ENCODE measurements at regions not wholly inside any gene's neighbourhood (a gene's known extent, or its start where the extent isn't known, plus 50 kb on each side); places are given as distances from the start of the nearest gene placed in this dataset.

GRCh38 chr2:120909102-120909501 lies 173.4 kb downstream of the GLI2 start:
- H3K27me3 ChIP-seq = no peaks in the 10 kb centered on the region
- intact Hi-C loops (cut with DNase I; ENCODE audit: low total_unique reads) = no loop called here
- no peaks in the 10 kb centered on the region for H3K9me3 ChIP-seq
- DNase-seq = no peak
- WGBS, 5 donors = 65 to 100% (median 85%) methylated on average over 2 of the region's 2 CpGs
- H3K27ac ChIP-seq = no peak overlapping the region
- no peaks in the 10 kb centered on the region for H3K36me3 ChIP-seq
- no peak overlapping the region for H3K4me3 ChIP-seq
- TF ChIP-seq EP300 (IDR thresholded peaks at IDR 0.05) (no peak), POLR2A (IDR thresholded peaks at IDR 0.05) (no peak), CTCF (IDR thresholded peaks at IDR 0.05) (no peak), POLR2AphosphoS5 (IDR thresholded peaks at IDR 0.05) (no peak)
- H3K4me1 ChIP-seq = peaks cover 12 to 53% (median 28%) of the 10 kb centered on the region in 4 donors

GRCh38 chr2:120910164-120910563 lies 174.5 kb downstream of the GLI2 start:
- intact Hi-C loops (cut with DNase I; ENCODE audit: low total_unique reads) = no loop called here
- TF ChIP-seq CTCF (IDR thresholded peaks at IDR 0.05) = no peak
- no peak for TF ChIP-seq EP300 (IDR thresholded peaks at IDR 0.05)
- no peak for TF ChIP-seq POLR2AphosphoS5 (IDR thresholded peaks at IDR 0.05)
- no peak for TF ChIP-seq POLR2A (IDR thresholded peaks at IDR 0.05)
- H3K9me3 ChIP-seq = no peaks in the 10 kb centered on the region
- no peaks in the 10 kb centered on the region for H3K27me3 ChIP-seq
- H3K4me3 ChIP-seq = no peak overlapping the region
- 87 to 99% (median 93%) methylated on average over 5 of the region's 5 CpGs for WGBS, 5 donors
- no peak overlapping the region for H3K27ac ChIP-seq
- DNase-seq = no peak
- no peaks in the 10 kb centered on the region for H3K36me3 ChIP-seq
- H3K4me1 ChIP-seq = peaks cover 21 to 55% (median 38%) of the 10 kb centered on the region in 4 donors

- Histone ChIP-seq H3K27ac (peak overlapping the region in 4 of 5 donors; percentile 4 to 74 (median 58)), H3K36me3 (no peaks in the 10 kb centered on the region), H3K27me3 (no peaks in the 10 kb centered on the region), H3K9me3 (no peaks in the 10 kb centered on the region), H3K4me1 (peaks cover 29 to 60% (median 47%) of the 10 kb centered on the region in 4 donors), H3K4me3 (no peak overlapping the region)
- intact Hi-C loops (cut with DNase I; ENCODE audit: low total_unique reads) = no loop called here
- TF ChIP-seq EP300 (IDR thresholded peaks at IDR 0.05) = no peak
- no peak for TF ChIP-seq POLR2A (IDR thresholded peaks at IDR 0.05)
- 79 to 83% (median 82%) methylated on average over 16 of the region's 16 CpGs for WGBS, 5 donors
- no peak for DNase-seq
These were observed 175.6 kb downstream of the GLI2 start for GRCh38 chr2:120910956-120911951.

- Histone ChIP-seq H3K27me3 (no peaks in the 10 kb centered on the region), H3K27ac (peak overlapping the region; percentile 33 to 74 (median 50)), H3K4me3 (no peak overlapping the region), H3K36me3 (no peaks in the 10 kb centered on the region), H3K9me3 (no peaks in the 10 kb centered on the region), H3K4me1 (peaks cover 29 to 61% (median 48%) of the 10 kb centered on the region in 4 donors)
- DNase-seq = peak; percentile 81 to 87
- TF ChIP-seq POLR2AphosphoS5 (IDR thresholded peaks at IDR 0.05) (peak in 1 of 3 donors; percentile 19), EP300 (IDR thresholded peaks at IDR 0.05) (no peak), CTCF (IDR thresholded peaks at IDR 0.05) (no peak)
- intact Hi-C loops (cut with DNase I; ENCODE audit: low total_unique reads) = no loop called here
- 31 to 38% (median 33%) methylated on average over 26 to 29 of the region's 29 CpGs for WGBS, 5 donors
These were observed 176.7 kb downstream of the GLI2 start for GRCh38 chr2:120912101-120912985.

All from stomach (tissue), 8 donors.